GM12878 (cell line): ENCODE measurements at regions not wholly inside any gene's neighbourhood (a gene's known extent, or its start where the extent isn't known, plus 50 kb on each side); places are given as distances from the start of the nearest gene placed in this dataset.

Source experiments
- ATAC-seq: fragments of 200-7000 bp; cut with Tn5 transposase; 3 replicates; pipeline ENCODE4 v1.9.1; 2020; ENCODE audit warnings: mild to moderate bottlenecking, moderate library complexity
- BruUV-seq: library from RNA; stranded (reverse); fragments of 400-500 nt; replicated peaks from 2 replicates; lab custom pipeline; 2021; lab: Mats Ljungman, UMichigan
- CTCF ChIA-PET: fragments of 300-600 bp; sonication (Branson Sonifier 250); formaldehyde crosslinking; extraction: SDS; loops from one replicate; lab custom pipeline; 2021; ENCODE audit warnings: inconsistent platforms; lab: Yijun Ruan, JAX
- POLR2A ChIA-PET: fragments of 350-600 bp; formaldehyde crosslinking; extraction: SDS; loops from one replicate; lab custom pipeline; 2021; ENCODE audit warnings: inconsistent platforms; lab: Charles Lee
- RAD21 ChIA-PET: fragments of 300-600 bp; sonication (Branson Sonifier 250); formaldehyde crosslinking; loops from one replicate; lab custom pipeline; 2023; ENCODE audit warnings: antibody characterized with exemption; ENCODE audit not compliant: unreplicated experiment; lab: Charles Lee
- SMC1A ChIA-PET: fragments of 300-600 bp; sonication (Branson Sonifier 250); formaldehyde crosslinking; loops from one replicate; lab custom pipeline; 2023; ENCODE audit not compliant: unreplicated experiment, uncharacterized antibody; lab: Charles Lee
- DNase-seq: peaks from one replicate; pipeline ENCODE4 v3.0.0-alpha.2; 2011; ENCODE audit warnings: low read depth, low spot score
- FAIRE-seq: peaks from 3 replicates; lab custom pipeline; 2011; peaks lifted over from hg19 to GRCh38; lab: Jason Lieb, UNC
- H2AFZ ChIP-seq: 2 replicates; pipeline ENCODE4 v1.6.0; 2011; ENCODE audit warnings: low read depth, low read length, control low read depth; ENCODE audit not compliant: control insufficient read depth
- H3K27ac ChIP-seq: 2 replicates; pipeline ENCODE4 v1.5.1; 2011; ENCODE audit warnings: control low read depth; ENCODE audit not compliant: control insufficient read depth, insufficient read depth
- H3K27me3 ChIP-seq, 2 experiments: replicated peaks in 1 of 2; 2 replicates each; pipeline versions ENCODE4 v1.6.0 to v1.6.1; 2011; ENCODE audit warnings: low read length in 1 of 2; ENCODE audit not compliant: control insufficient read depth in 2 of 2, insufficient read depth in 2 of 2
- H3K36me3 ChIP-seq, 2 experiments: 2 replicates each; pipeline ENCODE4 v1.5.1; 2011; ENCODE audit warnings: low read length in 1 of 2; ENCODE audit not compliant: control insufficient read depth in 2 of 2, insufficient read depth in 2 of 2
- H3K4me1 ChIP-seq: 2 replicates; pipeline ENCODE4 v1.6.1; 2011; ENCODE audit warnings: mild to moderate bottlenecking, low read length, moderate library complexity, mixed read lengths; ENCODE audit not compliant: control insufficient read depth, insufficient read depth
- H3K4me2 ChIP-seq: 2 replicates; pipeline ENCODE4 v1.6.0; 2011; ENCODE audit warnings: control low read depth; ENCODE audit not compliant: control insufficient read depth, insufficient read depth
- H3K4me3 ChIP-seq: fragments of 200-600 bp; sonication (generic); 2 replicates; pipeline ENCODE4 v1.5.1; 2016
- H3K79me2 ChIP-seq: 2 replicates; pipeline ENCODE4 v1.6.0; 2011; ENCODE audit warnings: low read length; ENCODE audit not compliant: control insufficient read depth, insufficient read depth
- H3K9ac ChIP-seq: 2 replicates; pipeline ENCODE4 v1.8.0; 2011; ENCODE audit warnings: low read length, control low read depth, mixed read lengths; ENCODE audit not compliant: control insufficient read depth, insufficient read depth
- H3K9me3 ChIP-seq: replicated peaks from 3 replicates; pipeline ENCODE4 v1.5.1; 2011; ENCODE audit warnings: mild to moderate bottlenecking, low read length; ENCODE audit not compliant: control insufficient read depth, insufficient read depth
- H4K20me1 ChIP-seq: 2 replicates; pipeline ENCODE4 v1.6.0; 2011; ENCODE audit not compliant: control insufficient read depth, insufficient read depth
- CBFB ChIP-seq: IDR thresholded peaks from 2 replicates; pipeline ENCODE4 v1.6.1; 2016; ENCODE audit warnings: antibody characterized with exemption, low read depth
- DPF2 ChIP-seq: fragments of 450-650 bp; IDR thresholded peaks from 2 replicates; pipeline ENCODE4 v1.6.1; 2017; ENCODE audit warnings: mild to moderate bottlenecking
- GABPA ChIP-seq: IDR thresholded peaks from 2 replicates; pipeline ENCODE4 v1.6.1; 2014; ENCODE audit warnings: antibody characterized with exemption, low read depth, mild to moderate bottlenecking, inconsistent platforms
- HDGF ChIP-seq: fragments of 450-650 bp; IDR thresholded peaks from 2 replicates; pipeline ENCODE4 v1.6.1; 2016; ENCODE audit warnings: antibody characterized with exemption
- MEF2A ChIP-seq: IDR thresholded peaks from 2 replicates; pipeline ENCODE4 v1.6.1; 2011; ENCODE audit warnings: low read depth, mild to moderate bottlenecking, low read length, moderate library complexity; ENCODE audit not compliant: insufficient read depth
- MEF2B ChIP-seq: fragments of 450-650 bp; IDR thresholded peaks from 2 replicates; pipeline ENCODE4 v1.6.1; 2018; ENCODE audit warnings: mild to moderate bottlenecking, moderate library complexity; ENCODE audit not compliant: partially characterized antibody, poor library complexity, severe bottlenecking
- MTA2 ChIP-seq: fragments of 450-650 bp; IDR thresholded peaks from 2 replicates; pipeline ENCODE4 v1.6.1; 2016; ENCODE audit warnings: low read depth, mild to moderate bottlenecking, moderate library complexity
- NR2C1 ChIP-seq: fragments of 450-650 bp; IDR thresholded peaks from 2 replicates; pipeline ENCODE4 v1.6.1; 2017; ENCODE audit warnings: antibody characterized with exemption, mild to moderate bottlenecking, moderate library complexity
- NRF1 ChIP-seq: conservative IDR thresholded peaks from 2 replicates; pipeline ENCODE4 v1.6.1; 2011; ENCODE audit warnings: mild to moderate bottlenecking, low read depth, low read length, improper control_type of control experiment
- SMAD5 ChIP-seq: IDR thresholded peaks from 2 replicates; pipeline ENCODE4 v1.6.1; 2016; ENCODE audit warnings: antibody characterized with exemption, low read depth
- TARDBP ChIP-seq: IDR thresholded peaks from 2 replicates; pipeline ENCODE4 v1.6.1; 2016; ENCODE audit warnings: borderline replicate concordance
- ZNF24 ChIP-seq: fragments of 450-650 bp; IDR thresholded peaks from 2 replicates; pipeline ENCODE4 v1.6.1; 2017; ENCODE audit warnings: antibody characterized with exemption, mild to moderate bottlenecking
- ZSCAN29 ChIP-seq: fragments of 450-650 bp; IDR thresholded peaks from 2 replicates; pipeline ENCODE4 v1.6.1; 2017; ENCODE audit warnings: mild to moderate bottlenecking, moderate library complexity
- WGBS: methylation state at CpG from one replicate; pipeline ENCODE4 v1.1.6; 2016; ENCODE audit warnings: low lambda C conversion rate; ENCODE audit not compliant: insufficient replicate concordance, insufficient coverage; ENCODE audit errors: missing lambda C conversion rate; 5-methylcytosine and 5-hydroxymethylcytosine counted together
- in situ Hi-C: fragments of 300-500 bp; cut with MboI; formaldehyde crosslinking; loops from 9 replicates; pipeline ENCODE4 v1.14.3; 2018; ENCODE audit warnings: mixed read lengths
- intact Hi-C: fragments of 100-400 bp; cut with micrococcal nuclease; formaldehyde crosslinking; loops from one replicate; pipeline ENCODE4 v1.14.2; 2022; ENCODE audit not compliant: unreplicated experiment
- TF ChIP-seq, protein P1 (sequence below), 3 experiments: IDR thresholded peaks in 2 of 3; conservative IDR thresholded peaks in 1 of 3; 2 replicates each; pipeline ENCODE4 v1.5.1; 2011; ENCODE audit warnings: low read depth in 3 of 3, low read length in 3 of 3, mild to moderate bottlenecking in 3 of 3, control low read depth in 2 of 3, moderate library complexity in 2 of 3, inconsistent platforms in 1 of 3, mixed read lengths in 1 of 3; ENCODE audit not compliant: control insufficient read depth in 2 of 3, insufficient read depth in 1 of 3; ENCODE audit errors: extremely low read depth in 1 of 3
- TF ChIP-seq, protein P2 (sequence below): IDR thresholded peaks from 2 replicates; pipeline ENCODE4 v1.6.1; 2011; ENCODE audit warnings: mild to moderate bottlenecking, low read depth, low read length, moderate library complexity; ENCODE audit not compliant: insufficient replicate concordance
- TF ChIP-seq, protein P3 (sequence below): IDR thresholded peaks from 2 replicates; pipeline ENCODE4 v1.6.1; 2011; ENCODE audit warnings: low read depth, mild to moderate bottlenecking, low read length, moderate library complexity, borderline replicate concordance; ENCODE audit errors: extremely low read depth

DNA sequence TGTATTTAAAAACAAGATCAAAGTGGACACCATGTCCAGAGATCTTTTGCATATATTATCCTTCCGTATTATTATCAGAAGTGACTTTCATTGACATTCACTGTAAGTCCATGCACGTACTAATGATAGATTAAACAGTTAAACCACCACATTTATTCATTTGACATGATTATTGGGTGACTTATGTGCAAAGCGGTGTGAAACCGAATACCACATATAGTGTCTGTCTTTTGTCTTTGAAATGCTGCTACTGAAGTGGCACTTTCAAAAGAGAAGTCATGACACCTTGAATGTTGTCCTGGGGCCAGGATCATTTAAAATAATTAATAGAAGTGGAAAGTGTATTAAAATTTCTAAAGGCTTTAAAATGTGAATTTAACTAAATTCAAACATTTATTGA lies 100.1 kb downstream of the ERCC5 start:
- Histone ChIP-seq H3K27ac (no peak overlapping the region), H3K4me1 (no peaks in the 10 kb centered on the region), H3K27me3 (no peaks in the 10 kb centered on the region), H3K9ac (no peak overlapping the region), H3K79me2 (no peaks in the 10 kb centered on the region), H3K4me3 (no peak overlapping the region), H3K36me3 (no peaks in the 10 kb centered on the region), H3K4me2 (no peak overlapping the region), H3K9me3 (peaks cover 3% of the 10 kb centered on the region; the same call in 2 of the 3 replicates), H2AFZ (no peak overlapping the region), H4K20me1 (no peaks in the 10 kb centered on the region)
- in situ Hi-C loops = no loop called here
- CTCF ChIA-PET = no interaction called here
- WGBS = 84% methylated on average over 4 of the region's 4 CpGs
- SMC1A ChIA-PET = no interaction called here
- TF ChIP-seq ZNF24 (no peak), HDGF (no peak), NR2C1 (no peak), GABPA (no peak), MTA2 (no peak), MEF2B (no peak), ZSCAN29 (no peak), NRF1 (no peak), MEF2A (no peak), TARDBP (no peak), DPF2 (no peak), CBFB (no peak), SMAD5 (no peak)
- TF ChIP-seq, protein P1, sequence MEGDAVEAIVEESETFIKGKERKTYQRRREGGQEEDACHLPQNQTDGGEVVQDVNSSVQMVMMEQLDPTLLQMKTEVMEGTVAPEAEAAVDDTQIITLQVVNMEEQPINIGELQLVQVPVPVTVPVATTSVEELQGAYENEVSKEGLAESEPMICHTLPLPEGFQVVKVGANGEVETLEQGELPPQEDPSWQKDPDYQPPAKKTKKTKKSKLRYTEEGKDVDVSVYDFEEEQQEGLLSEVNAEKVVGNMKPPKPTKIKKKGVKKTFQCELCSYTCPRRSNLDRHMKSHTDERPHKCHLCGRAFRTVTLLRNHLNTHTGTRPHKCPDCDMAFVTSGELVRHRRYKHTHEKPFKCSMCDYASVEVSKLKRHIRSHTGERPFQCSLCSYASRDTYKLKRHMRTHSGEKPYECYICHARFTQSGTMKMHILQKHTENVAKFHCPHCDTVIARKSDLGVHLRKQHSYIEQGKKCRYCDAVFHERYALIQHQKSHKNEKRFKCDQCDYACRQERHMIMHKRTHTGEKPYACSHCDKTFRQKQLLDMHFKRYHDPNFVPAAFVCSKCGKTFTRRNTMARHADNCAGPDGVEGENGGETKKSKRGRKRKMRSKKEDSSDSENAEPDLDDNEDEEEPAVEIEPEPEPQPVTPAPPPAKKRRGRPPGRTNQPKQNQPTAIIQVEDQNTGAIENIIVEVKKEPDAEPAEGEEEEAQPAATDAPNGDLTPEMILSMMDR (IDR thresholded peaks at IDR 0.05 in 2 of 3, conservative IDR thresholded peaks at IDR 0.05 in 1 of 3; ENCODE audit: control insufficient read depth in 2 of 3, extremely low read depth in 1 of 3, insufficient read depth in 1 of 3, low read depth in 3 of 3, low read length in 3 of 3) = no peak
- TF ChIP-seq, protein P2, sequence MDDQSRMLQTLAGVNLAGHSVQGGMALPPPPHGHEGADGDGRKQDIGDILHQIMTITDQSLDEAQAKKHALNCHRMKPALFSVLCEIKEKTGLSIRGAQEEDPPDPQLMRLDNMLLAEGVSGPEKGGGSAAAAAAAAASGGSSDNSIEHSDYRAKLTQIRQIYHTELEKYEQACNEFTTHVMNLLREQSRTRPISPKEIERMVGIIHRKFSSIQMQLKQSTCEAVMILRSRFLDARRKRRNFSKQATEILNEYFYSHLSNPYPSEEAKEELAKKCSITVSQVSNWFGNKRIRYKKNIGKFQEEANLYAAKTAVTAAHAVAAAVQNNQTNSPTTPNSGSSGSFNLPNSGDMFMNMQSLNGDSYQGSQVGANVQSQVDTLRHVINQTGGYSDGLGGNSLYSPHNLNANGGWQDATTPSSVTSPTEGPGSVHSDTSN = no peak
- TF ChIP-seq, protein P3, sequence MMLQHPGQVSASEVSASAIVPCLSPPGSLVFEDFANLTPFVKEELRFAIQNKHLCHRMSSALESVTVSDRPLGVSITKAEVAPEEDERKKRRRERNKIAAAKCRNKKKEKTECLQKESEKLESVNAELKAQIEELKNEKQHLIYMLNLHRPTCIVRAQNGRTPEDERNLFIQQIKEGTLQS = no peak
- RAD21 ChIA-PET = no interaction called here
- no peak for DNase-seq
- no peak for FAIRE-seq
- POLR2A ChIA-PET = no interaction called here
- BruUV-seq = no TSS peak
- intact Hi-C loops = no loop called here
- no peak for ATAC-seq
